SW 1271 (cell line): ENCODE measurements at regions not wholly inside any gene's neighbourhood (a gene's known extent, or its start where the extent isn't known, plus 50 kb on each side); places are given as distances from the start of the nearest gene placed in this dataset.
"Not testable (repeated sequence)": the region's sequence is repeated elsewhere in the genome, so short reads cannot be mapped to it uniquely, and the experiment has no call there.

Experiments
- DNase-seq, 2 experiments: peaks; one replicate each; lab custom pipeline; 2025; lab: John Stamatoyannopoulos, UW

DNA sequence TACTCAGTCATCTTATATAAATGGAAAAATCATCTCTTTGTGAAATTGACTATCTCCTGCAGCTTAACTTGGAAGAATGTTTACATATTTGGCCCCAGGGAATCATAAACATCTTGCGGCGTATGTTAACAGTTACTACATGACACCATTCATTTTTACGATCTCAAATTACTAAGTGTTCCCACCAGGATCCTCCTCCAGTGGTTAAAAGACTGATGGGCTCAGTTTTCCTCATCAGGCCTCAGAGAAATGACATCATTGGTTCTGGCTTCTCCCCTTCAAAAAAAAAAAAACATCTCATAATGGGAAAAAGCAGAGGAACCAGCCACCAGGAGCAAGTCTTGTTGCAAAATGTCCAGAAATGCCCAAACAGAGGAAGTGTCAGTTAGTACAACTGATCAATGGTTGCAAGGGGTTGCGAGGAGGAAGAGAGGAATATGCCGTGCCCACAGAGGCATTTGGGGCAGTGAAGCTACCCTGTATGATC, 70.5 kb upstream of the LIPC start:
- DNase-seq: no peak

GRCh38 chr15:58362262-58362922, 69.4 kb upstream of the LIPC start:
- DNase-seq: no peak

GRCh38 chr15:58363118-58363517, 68.7 kb upstream of the LIPC start:
- DNase-seq: not testable (repeated sequence)

GRCh38 chr15:58363673-58364072, 68.1 kb upstream of the LIPC start:
- DNase-seq: not testable (repeated sequence)

- not testable (repeated sequence) for DNase-seq
Observed at GRCh38 chr15:58365098-58365497, 66.7 kb upstream of the LIPC start.

- DNase-seq: no peak
Observed at GRCh38 chr15:58369261-58369701, 62.5 kb upstream of the LIPC start.

- no peak for DNase-seq
Observed at GRCh38 chr15:58369956-58370355, 61.8 kb upstream of the LIPC start.

- no peak for DNase-seq
Observed at GRCh38 chr15:58374147-58374546, 57.6 kb upstream of the LIPC start.

- DNase-seq: no peak
Observed at GRCh38 chr15:58377193-58377592, 54.6 kb upstream of the LIPC start.

GRCh38 chr15:58378241-58379085, 53.3 kb upstream of the LIPC start:
- DNase-seq: no peak

DNA sequence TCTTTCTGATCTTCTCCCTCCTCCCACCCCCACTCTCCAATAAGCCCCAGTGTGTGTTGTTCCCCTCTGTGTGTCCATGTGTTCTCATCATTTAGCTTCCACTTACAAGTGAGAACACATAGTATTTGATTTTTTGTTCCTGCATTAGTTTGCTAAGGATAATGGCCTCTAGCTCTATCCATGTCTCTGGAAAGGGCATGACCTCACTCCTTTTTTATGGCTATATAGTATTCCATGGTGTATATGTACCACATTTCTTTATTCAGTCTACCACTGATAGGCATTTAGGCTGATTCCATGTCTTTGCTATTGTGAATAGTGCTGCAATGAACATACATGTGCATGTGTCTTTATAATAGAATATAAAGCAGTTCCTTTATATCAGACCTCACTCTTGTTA, 52.3 kb upstream of the LIPC start:
- DNase-seq: not testable (repeated sequence)

- no peak for DNase-seq
Observed at GRCh38 chr15:58380280-58380945, 51.4 kb upstream of the LIPC start.

GRCh38 chr15:58381697-58382096, 50.1 kb upstream of the LIPC start:
- no peak for DNase-seq
